ENCODE measurements at regions not wholly inside any gene's neighbourhood (a gene's known extent, or its start where the extent isn't known, plus 50 kb on each side); places are given as distances from the start of the nearest gene placed in this dataset.
"Not testable (repeated sequence)": the region's sequence is repeated elsewhere in the genome, so short reads cannot be mapped to it uniquely, and the experiment has no call there.

- Mint-ChIP-seq H3K27ac (no peak overlapping the region), H3K9me3 (peaks cover 11 to 22% (median 17%) of the 10 kb centered on the region in 5 donors), H3K27me3 (no peaks in the 10 kb centered on the region), H3K4me1 (no peaks in the 10 kb centered on the region), H3K36me3 (no peaks in the 10 kb centered on the region), H3K4me3 (no peak overlapping the region)
- H3K27ac ChIP-seq (ENCODE audit: low read depth, low read length) = no peak overlapping the region
- H3K4me3 ChIP-seq (ENCODE audit: low read length) = no peak overlapping the region
- H3K9me3 ChIP-seq (ENCODE audit: low read length) = no peaks in the 10 kb centered on the region
- H3K4me1 ChIP-seq (ENCODE audit: insufficient read depth, low read length) = no peaks in the 10 kb centered on the region
- DNase-seq = no peak
- POLR2A ChIA-PET = no interaction called here
- H3K27me3 ChIP-seq (ENCODE audit: insufficient read depth, low read length, poor library complexity, severe bottlenecking) = no peaks in the 10 kb centered on the region
- CTCF ChIA-PET = no interaction called here
- no peaks in the 10 kb centered on the region for H3K36me3 ChIP-seq (ENCODE audit: insufficient read depth, low read length)
Measured at GRCh38 chr3:5690904-5691532, 503.5 kb downstream of the EDEM1 start.

- POLR2A ChIA-PET = no interaction called here
Measured at GRCh38 chr3:5692446-5692845, 504.9 kb downstream of the EDEM1 start.

GRCh38 chr3:5694266-5694665 is 506.8 kb downstream of the EDEM1 start:
- CTCF ChIA-PET = no interaction called here
- no peaks in the 10 kb centered on the region for H3K4me1 ChIP-seq (ENCODE audit: insufficient read depth, low read length)
- no peaks in the 10 kb centered on the region for H3K27me3 ChIP-seq (ENCODE audit: insufficient read depth, low read length, poor library complexity, severe bottlenecking)
- H3K27ac ChIP-seq (ENCODE audit: low read depth, low read length) = no peak overlapping the region
- POLR2A ChIA-PET = no interaction called here
- no peaks in the 10 kb centered on the region for H3K9me3 ChIP-seq (ENCODE audit: low read length)
- Mint-ChIP-seq H3K4me1 (no peaks in the 10 kb centered on the region), H3K36me3 (no peaks in the 10 kb centered on the region), H3K9me3 (peaks cover 12 to 22% (median 17%) of the 10 kb centered on the region in 5 donors), H3K4me3 (no peak overlapping the region), H3K27me3 (no peaks in the 10 kb centered on the region), H3K27ac (no peak overlapping the region)
- H3K36me3 ChIP-seq (ENCODE audit: insufficient read depth, low read length) = no peaks in the 10 kb centered on the region
- no peak for DNase-seq
- no peak overlapping the region for H3K4me3 ChIP-seq (ENCODE audit: low read length)

More at GRCh38 chr3:5692446-5692845, 504.9 kb downstream of the EDEM1 start:
- Mint-ChIP-seq H3K27me3 (no peaks in the 10 kb centered on the region), H3K4me1 (no peaks in the 10 kb centered on the region), H3K4me3 (no peak overlapping the region), H3K27ac (no peak overlapping the region), H3K9me3 (peaks cover 10 to 22% (median 16%) of the 10 kb centered on the region in 5 donors), H3K36me3 (no peaks in the 10 kb centered on the region)
- Histone ChIP-seq H3K27me3 (ENCODE audit: insufficient read depth, low read length, poor library complexity, severe bottlenecking) (no peaks in the 10 kb centered on the region), H3K4me1 (ENCODE audit: insufficient read depth, low read length) (no peaks in the 10 kb centered on the region), H3K9me3 (ENCODE audit: low read length) (no peaks in the 10 kb centered on the region), H3K4me3 (ENCODE audit: low read length) (no peak overlapping the region), H3K36me3 (ENCODE audit: insufficient read depth, low read length) (no peaks in the 10 kb centered on the region), H3K27ac (ENCODE audit: low read depth, low read length) (no peak overlapping the region)
- DNase-seq = no peak
- CTCF ChIA-PET = no interaction called here

GRCh38 chr3:5698851-5699250 is 511.3 kb downstream of the EDEM1 start:
- no peak for DNase-seq
- Histone ChIP-seq H3K9me3 (ENCODE audit: low read length) (no peaks in the 10 kb centered on the region), H3K27ac (ENCODE audit: low read depth, low read length) (no peak overlapping the region), H3K36me3 (ENCODE audit: insufficient read depth, low read length) (no peaks in the 10 kb centered on the region), H3K4me1 (ENCODE audit: insufficient read depth, low read length) (no peaks in the 10 kb centered on the region), H3K4me3 (ENCODE audit: low read length) (no peak overlapping the region), H3K27me3 (ENCODE audit: insufficient read depth, low read length, poor library complexity, severe bottlenecking) (no peaks in the 10 kb centered on the region)
- Mint-ChIP-seq H3K4me1 (no peaks in the 10 kb centered on the region), H3K9me3 (peaks cover 0 to 7% (median 2%) of the 10 kb centered on the region in 5 donors), H3K4me3 (no peak overlapping the region), H3K36me3 (no peaks in the 10 kb centered on the region), H3K27ac (no peak overlapping the region), H3K27me3 (peaks cover 0 to 4% of the 10 kb centered on the region in 2 donors)
- CTCF ChIA-PET = no interaction called here
- POLR2A ChIA-PET = no interaction called here

GRCh38 chr3:5699313-5699712 is 511.8 kb downstream of the EDEM1 start:
- POLR2A ChIA-PET = no interaction called here
- no peaks in the 10 kb centered on the region for H3K9me3 ChIP-seq (ENCODE audit: low read length)
- no peaks in the 10 kb centered on the region for H3K36me3 ChIP-seq (ENCODE audit: insufficient read depth, low read length)
- no peak overlapping the region for H3K4me3 Mint-ChIP-seq
- no peaks in the 10 kb centered on the region for H3K4me1 ChIP-seq (ENCODE audit: insufficient read depth, low read length)
- H3K27ac ChIP-seq (ENCODE audit: low read depth, low read length) = no peak overlapping the region
- H3K4me1 Mint-ChIP-seq = no peaks in the 10 kb centered on the region
- H3K27ac Mint-ChIP-seq = no peak overlapping the region
- DNase-seq = no peak
- no peaks in the 10 kb centered on the region for H3K36me3 Mint-ChIP-seq
- H3K9me3 Mint-ChIP-seq = peaks cover 0 to 7% (median 2%) of the 10 kb centered on the region in 5 donors
- H3K27me3 Mint-ChIP-seq = peaks cover 0 to 4% of the 10 kb centered on the region in 2 donors
- no peaks in the 10 kb centered on the region for H3K27me3 ChIP-seq (ENCODE audit: insufficient read depth, low read length, poor library complexity, severe bottlenecking)
- CTCF ChIA-PET = no interaction called here
- no peak overlapping the region for H3K4me3 ChIP-seq (ENCODE audit: low read length)

- H3K27ac ChIP-seq (ENCODE audit: low read depth, low read length) = no peak overlapping the region
- no peak overlapping the region for H3K4me3 Mint-ChIP-seq
- peaks cover 0 to 7% (median 2%) of the 10 kb centered on the region in 5 donors for H3K9me3 Mint-ChIP-seq
- H3K4me1 ChIP-seq (ENCODE audit: insufficient read depth, low read length) = no peaks in the 10 kb centered on the region
- H3K27me3 Mint-ChIP-seq = peaks cover 0 to 4% of the 10 kb centered on the region in 2 donors
- H3K4me3 ChIP-seq (ENCODE audit: low read length) = no peak overlapping the region
- no peaks in the 10 kb centered on the region for H3K36me3 Mint-ChIP-seq
- no peaks in the 10 kb centered on the region for H3K36me3 ChIP-seq (ENCODE audit: insufficient read depth, low read length)
- DNase-seq = no peak
- H3K27ac Mint-ChIP-seq = no peak overlapping the region
- no peaks in the 10 kb centered on the region for H3K9me3 ChIP-seq (ENCODE audit: low read length)
- CTCF ChIA-PET = no interaction called here
- H3K4me1 Mint-ChIP-seq = no peaks in the 10 kb centered on the region
- H3K27me3 ChIP-seq (ENCODE audit: insufficient read depth, low read length, poor library complexity, severe bottlenecking) = no peaks in the 10 kb centered on the region
- POLR2A ChIA-PET = no interaction called here
Measured at GRCh38 chr3:5699811-5700210, 512.3 kb downstream of the EDEM1 start.

- H3K4me3 Mint-ChIP-seq; H3K4me1 ChIP-seq (ENCODE audit: insufficient read depth, low read length); H3K4me3 ChIP-seq (ENCODE audit: low read length); H3K27me3 Mint-ChIP-seq; H3K9me3 ChIP-seq (ENCODE audit: low read length); H3K27ac Mint-ChIP-seq; H3K27me3 ChIP-seq (ENCODE audit: insufficient read depth, low read length, poor library complexity, severe bottlenecking); H3K36me3 Mint-ChIP-seq; H3K4me1 Mint-ChIP-seq; H3K9me3 Mint-ChIP-seq; H3K27ac ChIP-seq (ENCODE audit: low read depth, low read length); H3K36me3 ChIP-seq (ENCODE audit: insufficient read depth, low read length); CTCF ChIA-PET; POLR2A ChIA-PET; DNase-seq: not testable (repeated sequence)
Measured at GRCh38 chr3:5701005-5701404, 513.5 kb downstream of the EDEM1 start.

GRCh38 chr3:5707794-5708193 is 520.3 kb downstream of the EDEM1 start:
- Histone ChIP-seq H3K4me1 (ENCODE audit: insufficient read depth, low read length) (no peaks in the 10 kb centered on the region), H3K9me3 (ENCODE audit: low read length) (no peaks in the 10 kb centered on the region), H3K27me3 (ENCODE audit: insufficient read depth, low read length, poor library complexity, severe bottlenecking) (no peaks in the 10 kb centered on the region), H3K36me3 (ENCODE audit: insufficient read depth, low read length) (no peaks in the 10 kb centered on the region), H3K4me3 (ENCODE audit: low read length) (no peak overlapping the region), H3K27ac (ENCODE audit: low read depth, low read length) (no peak overlapping the region)
- Mint-ChIP-seq H3K27me3 (no peaks in the 10 kb centered on the region), H3K4me1 (no peaks in the 10 kb centered on the region), H3K4me3 (no peak overlapping the region), H3K27ac (no peak overlapping the region), H3K9me3 (peaks cover 0 to 13% (median 5%) of the 10 kb centered on the region in 5 donors), H3K36me3 (no peaks in the 10 kb centered on the region)
- DNase-seq = no peak
- POLR2A ChIA-PET = no interaction called here
- CTCF ChIA-PET = no interaction called here

- no peaks in the 10 kb centered on the region for H3K4me1 Mint-ChIP-seq
- no peak overlapping the region for H3K27ac Mint-ChIP-seq
- H3K4me3 Mint-ChIP-seq = no peak overlapping the region
- no peaks in the 10 kb centered on the region for H3K27me3 ChIP-seq (ENCODE audit: insufficient read depth, low read length, poor library complexity, severe bottlenecking)
- H3K36me3 ChIP-seq (ENCODE audit: insufficient read depth, low read length) = no peaks in the 10 kb centered on the region
- no peaks in the 10 kb centered on the region for H3K9me3 ChIP-seq (ENCODE audit: low read length)
- H3K9me3 Mint-ChIP-seq = peaks cover 0 to 15% (median 5%) of the 10 kb centered on the region in 5 donors
- H3K27ac ChIP-seq (ENCODE audit: low read depth, low read length) = no peak overlapping the region
- DNase-seq = no peak
- H3K36me3 Mint-ChIP-seq = no peaks in the 10 kb centered on the region
- ChIA-PET CTCF (no interaction called here), POLR2A (no interaction called here)
- H3K27me3 Mint-ChIP-seq = no peaks in the 10 kb centered on the region
- H3K4me3 ChIP-seq (ENCODE audit: low read length) = no peak overlapping the region
- H3K4me1 ChIP-seq (ENCODE audit: insufficient read depth, low read length) = no peaks in the 10 kb centered on the region
Measured at GRCh38 chr3:5709714-5710113, 522.2 kb downstream of the EDEM1 start.
